ENCODE measurements at regions not wholly inside any gene's neighbourhood (a gene's known extent, or its start where the extent isn't known, plus 50 kb on each side); places are given as distances from the start of the nearest gene placed in this dataset.

DNA sequence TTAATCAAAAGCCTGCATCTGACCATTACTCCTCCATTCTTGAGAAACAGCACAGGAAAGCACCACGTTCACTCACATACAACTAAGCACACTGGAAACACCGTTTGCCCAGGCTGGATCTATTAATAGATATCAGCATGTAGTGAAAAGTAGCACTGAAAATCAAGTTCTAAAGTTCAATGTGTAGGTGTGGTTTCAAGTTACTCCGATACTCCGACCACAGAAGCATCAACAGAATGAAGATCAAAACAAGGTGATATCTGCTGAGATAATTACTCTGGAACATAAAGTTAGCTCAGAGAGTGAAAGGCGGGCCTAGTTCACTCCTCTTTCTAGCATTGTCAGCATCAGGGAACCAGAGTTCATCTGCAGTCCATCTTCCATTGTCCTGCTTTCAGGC, 1367.4 kb upstream of the ACVR2A start:
- Mint-ChIP-seq H3K27ac (no peak overlapping the region), H3K27me3 (ENCODE audit: low read depth in 3 of 3) (peaks cover 0 to 1% (median 0%) of the 10 kb centered on the region in 3 donors), H3K4me1 (no peaks in the 10 kb centered on the region), H3K36me3 (no peaks in the 10 kb centered on the region), H3K4me3 (no peak overlapping the region), H3K9me3 (peaks cover 0 to 10% (median 0%) of the 10 kb centered on the region in 6 donors)
- DNase-seq: no peak

DNA sequence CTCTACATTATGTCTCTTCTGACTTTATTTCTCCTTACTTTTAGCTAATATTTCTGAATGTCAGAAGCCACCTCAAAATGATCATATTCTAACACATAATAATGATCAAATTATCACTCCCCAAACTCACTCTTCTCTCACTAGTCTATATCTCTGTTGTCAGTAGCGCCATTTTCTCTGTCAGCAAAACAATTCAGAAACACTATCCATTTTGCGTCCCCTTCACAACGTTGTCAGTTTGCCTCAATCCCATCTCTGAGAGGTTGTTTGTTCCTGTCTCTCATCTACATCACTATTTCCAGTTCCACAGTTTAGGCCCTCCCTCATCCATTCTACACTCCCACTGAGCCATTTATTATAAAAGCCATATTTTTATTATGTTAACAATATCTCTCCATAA, 1376.3 kb upstream of the ACVR2A start:
- Mint-ChIP-seq H3K4me1 (no peaks in the 10 kb centered on the region), H3K9me3 (peaks cover 5 to 28% (median 14%) of the 10 kb centered on the region in 6 donors), H3K4me3 (no peak overlapping the region), H3K27ac (no peak overlapping the region), H3K27me3 (ENCODE audit: low read depth in 3 of 3) (peaks cover 0 to 1% (median 0%) of the 10 kb centered on the region in 3 donors), H3K36me3 (no peaks in the 10 kb centered on the region)
- no peak for DNase-seq

DNA sequence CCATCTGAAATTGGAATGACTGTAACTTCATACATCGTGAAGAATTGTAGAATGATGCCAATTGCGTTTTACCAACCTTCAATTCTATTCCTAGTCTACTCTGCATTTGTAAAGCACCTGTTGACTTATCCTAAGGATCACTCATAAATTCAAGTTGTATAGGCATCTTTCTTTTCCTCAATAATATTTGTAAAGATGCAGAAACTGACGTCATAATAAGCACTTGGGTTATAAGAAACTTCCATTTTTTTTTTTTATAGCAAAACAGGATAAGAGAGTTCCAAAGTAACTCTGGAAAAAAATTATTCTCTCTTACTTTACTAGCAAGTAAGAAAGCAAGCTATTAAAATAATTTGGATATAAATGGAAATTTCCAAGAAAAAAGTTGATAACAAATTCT, 1377.4 kb upstream of the ACVR2A start:
- no peaks in the 10 kb centered on the region for H3K27me3 Mint-ChIP-seq (ENCODE audit: low read depth in 3 of 3)
- no peaks in the 10 kb centered on the region for H3K36me3 Mint-ChIP-seq
- H3K27ac Mint-ChIP-seq: no peak overlapping the region
- H3K4me1 Mint-ChIP-seq: no peaks in the 10 kb centered on the region
- no peak for DNase-seq
- H3K9me3 Mint-ChIP-seq: peaks cover 5 to 32% (median 16%) of the 10 kb centered on the region in 6 donors
- no peak overlapping the region for H3K4me3 Mint-ChIP-seq

DNA sequence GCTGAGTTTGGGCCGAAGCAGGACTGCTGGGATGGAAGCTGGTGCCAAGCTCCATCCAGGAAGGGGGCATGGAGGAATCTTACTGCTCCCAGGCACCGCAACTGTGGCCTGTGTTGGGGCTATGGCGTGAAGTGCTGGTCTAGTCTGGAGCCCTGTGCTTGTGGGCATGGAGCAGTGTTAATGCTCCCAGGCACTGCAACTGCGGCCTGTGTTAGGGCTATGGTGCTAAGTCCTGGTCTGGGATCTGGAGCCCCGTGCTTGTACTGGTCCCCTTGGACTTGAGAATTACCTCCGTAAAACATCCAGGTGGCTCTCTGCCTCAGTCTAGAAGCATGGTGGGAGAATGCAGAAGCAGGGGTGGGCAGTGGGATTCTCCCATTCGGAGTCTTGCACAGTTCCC, 1379.4 kb upstream of the ACVR2A start:
- Mint-ChIP-seq H3K4me1 (no peaks in the 10 kb centered on the region), H3K27me3 (ENCODE audit: low read depth in 3 of 3) (peaks cover 0 to 2% (median 0%) of the 10 kb centered on the region in 3 donors), H3K4me3 (no peak overlapping the region), H3K9me3 (peaks cover 4 to 47% (median 19%) of the 10 kb centered on the region in 6 donors), H3K36me3 (no peaks in the 10 kb centered on the region), H3K27ac (no peak overlapping the region)
- no peak for DNase-seq

DNA sequence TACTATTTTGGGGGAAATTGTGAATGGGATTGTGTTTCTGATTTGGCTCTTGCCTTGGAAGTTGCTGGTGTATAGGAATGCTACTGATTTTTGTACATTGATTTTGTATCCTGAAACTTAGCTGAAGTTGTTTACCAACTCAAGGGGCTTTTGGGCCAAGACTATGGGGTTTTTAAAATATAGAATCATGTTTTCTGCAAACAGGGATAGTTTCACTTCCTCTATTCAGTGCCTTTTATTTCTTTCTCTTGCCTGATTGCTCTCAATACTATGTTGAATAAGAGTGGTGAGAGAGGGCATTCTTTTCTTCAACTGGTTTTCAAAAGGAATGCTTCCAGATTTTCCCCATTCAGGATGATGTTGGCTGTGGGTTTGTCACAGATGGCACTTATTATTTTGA, 1383.8 kb upstream of the ACVR2A start:
- no peak for DNase-seq
- Mint-ChIP-seq H3K27me3 (ENCODE audit: low read depth in 3 of 3) (peaks cover 0 to 2% (median 0%) of the 10 kb centered on the region in 3 donors), H3K4me1 (no peaks in the 10 kb centered on the region), H3K9me3 (peaks cover 0 to 53% (median 22%) of the 10 kb centered on the region in 6 donors), H3K4me3 (no peak overlapping the region), H3K36me3 (no peaks in the 10 kb centered on the region), H3K27ac (no peak overlapping the region)

DNA sequence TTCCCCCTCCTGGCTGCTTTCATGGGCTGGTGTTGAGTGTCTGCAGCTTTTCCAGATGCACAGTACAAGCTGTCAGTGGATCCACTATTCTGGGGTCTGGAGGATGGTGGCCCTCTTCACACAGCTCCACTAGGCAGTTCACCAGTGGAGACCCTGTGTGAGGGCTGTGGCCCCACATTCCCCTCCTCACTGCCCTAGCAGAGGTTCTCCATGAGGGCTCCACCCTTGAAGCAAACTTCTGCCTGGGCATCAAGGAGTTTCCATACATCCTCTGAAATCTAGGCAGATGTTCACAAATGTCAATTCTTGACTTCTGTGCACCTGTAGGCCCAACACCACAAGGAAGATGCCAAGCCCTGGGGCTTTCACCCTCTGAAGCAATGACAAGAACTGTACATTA, 1386.2 kb upstream of the ACVR2A start:
- no peak for DNase-seq
- Mint-ChIP-seq H3K4me3 (no peak overlapping the region), H3K4me1 (no peaks in the 10 kb centered on the region), H3K9me3 (peaks cover 0 to 43% (median 14%) of the 10 kb centered on the region in 6 donors), H3K27me3 (ENCODE audit: low read depth in 3 of 3) (peaks cover 0 to 2% (median 0%) of the 10 kb centered on the region in 3 donors), H3K36me3 (no peaks in the 10 kb centered on the region), H3K27ac (no peak overlapping the region)

DNA sequence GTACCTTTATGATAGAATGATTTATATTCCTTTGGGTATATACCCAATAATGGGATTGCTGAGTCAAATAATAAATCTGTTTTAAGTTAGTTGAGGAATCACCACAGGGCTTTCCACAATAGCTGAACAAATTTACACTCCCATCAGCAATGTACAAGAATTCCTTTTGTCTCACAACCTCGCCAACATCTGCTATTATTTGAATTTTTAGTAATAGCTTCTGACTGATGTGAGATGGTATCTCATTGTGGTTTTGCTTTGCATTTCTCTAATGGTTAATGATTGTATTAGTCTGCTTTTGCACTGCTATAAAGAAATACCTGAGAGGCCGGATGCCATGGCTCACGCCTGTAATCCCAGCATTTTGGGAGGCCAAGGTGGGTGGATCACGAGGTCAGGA, 1387.6 kb upstream of the ACVR2A start:
- Mint-ChIP-seq H3K9me3 (peaks cover 0 to 37% (median 11%) of the 10 kb centered on the region in 6 donors), H3K27me3 (ENCODE audit: low read depth in 3 of 3) (peaks cover 0 to 2% (median 0%) of the 10 kb centered on the region in 3 donors), H3K4me1 (no peaks in the 10 kb centered on the region), H3K4me3 (no peak overlapping the region), H3K27ac (no peak overlapping the region), H3K36me3 (no peaks in the 10 kb centered on the region)
- DNase-seq: no peak

DNA sequence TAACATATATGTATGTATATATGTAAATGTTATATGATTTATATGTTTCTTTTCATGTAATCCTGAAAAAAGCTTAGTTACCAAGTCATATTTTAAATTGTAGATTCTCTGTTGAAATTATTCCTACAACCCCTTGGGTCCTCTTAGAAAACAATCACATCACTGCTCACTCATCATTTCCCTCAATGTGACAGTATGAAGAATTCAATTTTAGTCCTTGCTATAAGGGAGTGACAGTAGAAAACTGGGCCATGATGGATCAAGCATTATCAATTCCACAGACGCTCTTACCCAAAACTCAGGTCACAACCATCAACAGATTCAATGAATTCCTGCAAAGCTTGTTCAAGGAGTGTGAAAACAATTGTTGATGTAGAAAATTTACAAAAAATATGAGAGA, 1389.5 kb upstream of the ACVR2A start:
- DNase-seq: no peak
- H3K4me3 Mint-ChIP-seq: no peak overlapping the region
- H3K27ac Mint-ChIP-seq: no peak overlapping the region
- H3K36me3 Mint-ChIP-seq: no peaks in the 10 kb centered on the region
- peaks cover 0 to 23% (median 6%) of the 10 kb centered on the region in 6 donors for H3K9me3 Mint-ChIP-seq
- no peaks in the 10 kb centered on the region for H3K27me3 Mint-ChIP-seq (ENCODE audit: low read depth in 3 of 3)
- H3K4me1 Mint-ChIP-seq: no peaks in the 10 kb centered on the region

DNA sequence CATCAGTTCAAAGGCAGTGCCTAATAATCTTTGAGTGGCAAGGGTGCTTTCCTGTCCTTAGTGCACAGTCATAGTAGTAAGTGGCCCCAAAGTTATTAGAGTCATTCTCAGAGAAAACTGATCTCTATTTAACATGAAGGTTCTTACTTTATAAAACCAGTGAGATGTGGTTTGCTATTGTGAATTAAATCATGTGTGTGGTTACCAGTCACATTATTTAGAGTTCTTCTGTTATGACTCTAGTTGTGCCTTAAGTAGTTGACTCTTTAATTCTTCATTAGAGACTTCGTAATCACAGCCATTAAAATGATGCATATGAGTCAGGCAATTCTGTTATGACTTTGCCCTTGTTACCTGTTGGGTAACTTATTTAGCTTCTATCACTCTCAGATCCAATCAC, 1392.9 kb upstream of the ACVR2A start:
- no peak for DNase-seq
- Mint-ChIP-seq H3K27me3 (ENCODE audit: low read depth in 3 of 3) (no peaks in the 10 kb centered on the region), H3K4me3 (no peak overlapping the region), H3K27ac (no peak overlapping the region), H3K4me1 (no peaks in the 10 kb centered on the region), H3K36me3 (peaks cover 0 to 4% (median 0%) of the 10 kb centered on the region in 3 donors), H3K9me3 (peaks cover 0 to 18% (median 3%) of the 10 kb centered on the region in 6 donors)

DNA sequence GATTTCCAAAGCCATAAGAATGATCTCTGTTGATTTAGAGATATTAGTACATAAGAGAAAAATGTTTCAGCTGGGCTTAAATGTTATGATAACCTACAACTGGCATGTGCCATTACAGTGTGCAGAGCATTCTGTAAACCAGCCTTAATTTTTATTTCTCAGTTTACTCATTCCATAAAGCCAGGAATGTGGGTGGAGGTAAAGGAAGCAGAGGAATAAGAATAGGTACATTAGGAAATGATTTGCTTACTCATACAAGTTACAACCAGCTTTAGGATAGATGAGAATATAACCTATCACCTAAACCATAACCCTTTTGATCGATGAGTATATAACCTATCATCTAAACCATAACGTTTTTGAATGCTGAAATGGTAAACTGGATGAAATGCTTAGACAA, 1394.7 kb upstream of the ACVR2A start:
- no peaks in the 10 kb centered on the region for H3K27me3 Mint-ChIP-seq (ENCODE audit: low read depth in 3 of 3)
- peaks cover 0 to 13% (median 4%) of the 10 kb centered on the region in 6 donors for H3K9me3 Mint-ChIP-seq
- H3K36me3 Mint-ChIP-seq: peaks cover 0 to 4% (median 0%) of the 10 kb centered on the region in 3 donors
- H3K27ac Mint-ChIP-seq: no peak overlapping the region
- no peak overlapping the region for H3K4me3 Mint-ChIP-seq
- DNase-seq: no peak
- no peaks in the 10 kb centered on the region for H3K4me1 Mint-ChIP-seq

DNA sequence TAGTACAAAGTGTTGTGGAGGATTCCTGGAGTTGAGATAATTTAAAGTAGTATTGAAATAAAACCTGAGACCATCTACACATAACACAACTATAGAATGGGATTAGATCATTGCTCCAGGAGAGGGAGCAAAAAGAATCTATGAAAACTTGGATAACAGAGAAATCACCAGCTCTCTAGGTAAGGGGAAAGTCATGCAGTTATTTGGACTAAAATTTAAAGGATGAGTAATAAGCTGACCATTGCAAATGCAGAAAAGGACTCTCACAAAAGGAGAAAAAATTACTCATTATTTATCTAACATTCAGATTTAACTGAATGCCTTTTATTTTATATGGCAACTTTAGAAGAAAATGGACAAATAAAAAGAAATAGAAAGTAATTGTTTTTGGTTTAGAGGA, 1399.8 kb upstream of the ACVR2A start:
- Mint-ChIP-seq H3K27ac (no peak overlapping the region), H3K9me3 (peaks cover 0 to 13% (median 3%) of the 10 kb centered on the region in 6 donors), H3K4me1 (no peaks in the 10 kb centered on the region), H3K27me3 (ENCODE audit: low read depth in 3 of 3) (no peaks in the 10 kb centered on the region), H3K4me3 (no peak overlapping the region), H3K36me3 (peaks cover 0 to 4% (median 0%) of the 10 kb centered on the region in 3 donors)
- DNase-seq: no peak

DNA sequence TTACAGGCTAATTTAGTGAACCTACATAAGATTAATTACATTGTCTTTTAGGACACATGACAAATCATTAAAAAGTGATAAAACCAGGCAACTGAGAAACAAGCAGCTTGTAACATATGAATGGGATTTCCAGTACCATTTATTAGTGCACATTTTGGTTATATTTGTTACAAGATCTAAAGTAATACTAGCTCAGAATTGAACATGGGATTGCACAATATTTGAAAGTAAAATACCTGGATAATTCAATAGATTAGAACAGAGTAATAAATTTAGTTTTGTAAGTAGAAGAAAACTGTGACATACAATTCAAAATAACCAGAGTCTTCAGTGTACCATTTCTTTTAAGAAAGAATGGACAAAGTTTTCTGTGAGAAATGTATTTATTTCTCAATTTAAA, 1400.7 kb upstream of the ACVR2A start:
- Mint-ChIP-seq H3K9me3 (peaks cover 0 to 6% (median 3%) of the 10 kb centered on the region in 6 donors), H3K4me3 (no peak overlapping the region), H3K36me3 (no peaks in the 10 kb centered on the region), H3K4me1 (no peaks in the 10 kb centered on the region), H3K27ac (no peak overlapping the region), H3K27me3 (ENCODE audit: low read depth in 3 of 3) (no peaks in the 10 kb centered on the region)
- no peak for DNase-seq

DNA sequence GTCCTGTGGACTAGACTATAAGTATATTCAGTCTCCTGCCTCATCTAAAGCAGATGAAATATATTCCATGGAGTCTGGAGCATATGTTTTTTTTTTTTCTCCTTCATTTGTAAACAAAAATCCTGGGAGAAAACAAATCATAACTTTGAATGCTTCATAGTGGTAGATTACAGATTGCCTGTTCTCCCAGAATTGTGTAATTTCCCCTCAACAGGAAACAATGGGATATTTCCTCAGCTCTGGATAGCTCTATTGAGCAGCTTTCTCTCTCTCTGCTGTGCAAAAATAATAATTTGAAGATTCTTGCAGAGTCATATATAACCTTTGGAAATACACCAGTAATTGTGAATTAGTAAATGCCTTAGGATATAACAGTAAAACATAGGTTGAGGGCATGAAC, 1406.6 kb upstream of the ACVR2A start:
- Mint-ChIP-seq H3K27me3 (ENCODE audit: low read depth in 3 of 3) (peaks cover 0 to 1% (median 0%) of the 10 kb centered on the region in 3 donors), H3K27ac (no peak overlapping the region), H3K4me3 (no peak overlapping the region), H3K9me3 (peaks cover 0 to 7% (median 3%) of the 10 kb centered on the region in 6 donors), H3K4me1 (no peaks in the 10 kb centered on the region), H3K36me3 (peaks cover 0 to 3% (median 0%) of the 10 kb centered on the region in 3 donors)
- DNase-seq: no peak

DNA sequence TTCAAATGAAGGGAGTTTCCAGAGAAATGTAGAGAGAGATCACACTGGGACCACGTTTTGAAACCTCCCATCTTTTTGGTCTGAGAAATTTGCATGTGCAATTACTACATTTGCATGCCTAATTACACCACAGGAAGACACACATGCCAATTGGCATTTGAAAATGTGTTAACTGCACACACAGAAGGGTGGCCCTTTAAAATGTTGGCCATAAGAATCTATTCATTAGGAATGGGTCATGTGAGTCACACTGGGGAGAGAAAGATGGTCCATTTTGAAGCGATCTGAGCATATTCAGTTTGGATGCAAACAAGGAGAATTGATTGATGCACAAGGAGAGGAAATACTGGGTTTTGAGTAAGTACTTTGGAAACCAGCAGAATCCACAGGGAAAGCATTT, 1407.1 kb upstream of the ACVR2A start:
- peaks cover 0 to 7% (median 3%) of the 10 kb centered on the region in 6 donors for H3K9me3 Mint-ChIP-seq

DNA sequence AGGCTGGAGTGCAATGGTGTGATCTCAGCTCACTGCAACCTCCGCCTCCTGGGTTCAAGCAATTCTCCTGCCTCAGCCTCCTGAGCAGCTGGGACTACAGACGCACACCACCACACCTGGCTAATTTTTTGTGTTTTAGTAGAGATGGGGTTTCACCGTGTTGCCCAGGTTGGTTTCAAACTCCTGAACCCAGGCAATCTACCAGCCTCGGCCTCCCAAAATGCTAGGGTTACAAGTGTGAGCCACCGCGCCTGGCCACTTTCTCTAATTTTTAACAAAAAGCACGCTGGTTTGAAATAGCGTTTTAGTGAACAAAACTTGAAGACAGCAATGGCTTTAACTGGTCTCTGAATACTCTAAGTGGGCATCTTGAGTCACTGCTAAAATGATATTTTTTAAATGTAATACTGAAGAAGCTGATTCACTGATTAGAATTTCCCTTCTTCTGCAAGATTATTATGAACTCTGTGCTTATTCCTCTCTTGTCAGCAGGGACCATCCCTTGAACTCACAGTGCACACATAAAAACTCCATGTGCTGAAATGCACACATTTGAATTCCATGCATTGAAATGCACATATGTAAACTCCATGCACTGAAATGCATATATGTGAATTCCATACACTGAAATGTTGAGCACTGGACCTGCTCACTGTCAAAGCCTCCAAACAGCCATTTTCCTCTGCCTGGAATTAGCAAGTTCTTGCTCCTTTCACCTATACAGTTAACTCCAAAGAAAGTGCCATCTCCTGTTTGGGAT, 1411.5 kb upstream of the ACVR2A start:
- Mint-ChIP-seq H3K36me3 (peaks cover 0 to 3% (median 0%) of the 10 kb centered on the region in 3 donors), H3K27ac (no peak overlapping the region), H3K27me3 (ENCODE audit: low read depth in 3 of 3) (peaks cover 0 to 1% (median 0%) of the 10 kb centered on the region in 3 donors), H3K4me1 (no peaks in the 10 kb centered on the region), H3K9me3 (peaks cover 0 to 7% (median 3%) of the 10 kb centered on the region in 6 donors), H3K4me3 (no peak overlapping the region)
- DNase-seq: no peak

More for the DNA sequence above, 1407.1 kb upstream of the ACVR2A start:
- Mint-ChIP-seq H3K4me1 (no peaks in the 10 kb centered on the region), H3K4me3 (no peak overlapping the region), H3K27ac (no peak overlapping the region), H3K27me3 (ENCODE audit: low read depth in 3 of 3) (peaks cover 0 to 1% (median 0%) of the 10 kb centered on the region in 3 donors), H3K36me3 (peaks cover 0 to 3% (median 0%) of the 10 kb centered on the region in 3 donors)
- DNase-seq: no peak
